Panc1 (cell line): ENCODE measurements at regions not wholly inside any gene's neighbourhood (a gene's known extent, or its start where the extent isn't known, plus 50 kb on each side); places are given as distances from the start of the nearest gene placed in this dataset.

Experiments
- ATAC-seq: fragments of 200-7000 bp; cut with Tn5 transposase; 2 replicates; pipeline ENCODE4 v1.9.1; 2020; ENCODE audit warnings: mild to moderate bottlenecking, moderate library complexity
- BruUV-seq: library from RNA; stranded (reverse); fragments of 400-500 nt; replicated peaks from 2 replicates; lab custom pipeline; 2021; lab: Mats Ljungman, UMichigan
- CTCF ChIA-PET: fragments of 300-600 bp; sonication (Branson Sonifier 250); formaldehyde crosslinking; loops from one replicate; lab custom pipeline; 2022; ENCODE audit warnings: antibody characterized with exemption; lab: Charles Lee
- POLR2A ChIA-PET: fragments of 300-600 bp; sonication (Branson Sonifier 250); formaldehyde crosslinking; loops from one replicate; lab custom pipeline; 2022; ENCODE audit warnings: antibody characterized with exemption; lab: Charles Lee
- DNase-seq: peaks from one replicate; pipeline ENCODE4 v3.0.0-alpha.2; 2010; ENCODE audit warnings: low read depth, low spot score
- H3K27ac ChIP-seq: 2 replicates; pipeline ENCODE4 v1.5.1; 2011; ENCODE audit warnings: mild to moderate bottlenecking, low read length, inconsistent platforms
- H3K27me3 ChIP-seq: fragments of 200-500 bp; sonication (Bioruptor generic); 2 replicates; pipeline ENCODE4 v1.6.0; 2014; ENCODE audit warnings: low read length, inconsistent platforms; ENCODE audit not compliant: control insufficient read depth, insufficient read depth
- H3K36me3 ChIP-seq: fragments of 200-500 bp; sonication (Bioruptor generic); 2 replicates; pipeline ENCODE4 v1.5.1; 2014; ENCODE audit warnings: inconsistent platforms, mild to moderate bottlenecking, low read length, moderate library complexity; ENCODE audit not compliant: control insufficient read depth, insufficient read depth
- H3K4me1 ChIP-seq: 2 replicates; pipeline ENCODE4 v1.5.1; 2011; ENCODE audit warnings: inconsistent platforms, mild to moderate bottlenecking, low read length, moderate library complexity; ENCODE audit not compliant: control insufficient read depth, insufficient read depth
- H3K4me3 ChIP-seq, 2 experiments: 2 replicates each; pipeline ENCODE4 v1.5.1; 2011 to 2012; ENCODE audit warnings: low read depth in 2 of 2, low read length in 2 of 2, mild to moderate bottlenecking in 2 of 2, inconsistent platforms in 1 of 2, moderate library complexity in 1 of 2
- H3K9me3 ChIP-seq: fragments of 200-500 bp; sonication (Bioruptor generic); 2 replicates; pipeline ENCODE4 v1.5.1; 2014; ENCODE audit warnings: low read depth, mild to moderate bottlenecking, inconsistent platforms, low read length, moderate library complexity; ENCODE audit not compliant: control insufficient read depth, insufficient read depth
- POLR2AphosphoS5 ChIP-seq: IDR thresholded peaks from 2 replicates; pipeline ENCODE4 v1.6.1; 2012; ENCODE audit warnings: mild to moderate bottlenecking, low read depth, low read length, moderate library complexity
- REST ChIP-seq, 2 experiments: IDR thresholded peaks; 2 replicates each; pipeline ENCODE4 v1.6.1; 2011 to 2012; ENCODE audit warnings: low read depth in 2 of 2, control low read depth in 1 of 2, low read length in 1 of 2, mild to moderate bottlenecking in 1 of 2, moderate library complexity in 1 of 2; ENCODE audit not compliant: insufficient read depth in 1 of 2
- SIN3A ChIP-seq: IDR thresholded peaks from 2 replicates; pipeline ENCODE4 v1.6.1; 2012; ENCODE audit warnings: low read depth, mild to moderate bottlenecking, low read length, moderate library complexity, borderline replicate concordance; ENCODE audit not compliant: insufficient read depth
- TCF7L2 ChIP-seq: IDR thresholded peaks from 2 replicates; pipeline ENCODE4 v1.6.1; 2011; ENCODE audit warnings: mild to moderate bottlenecking, low read depth, low read length, inconsistent platforms
- in situ Hi-C: cut with HindIII; loops from 2 replicates; pipeline ENCODE4 v1.10.0; 2016; ENCODE audit warnings: low sequenced_read_pairs, low pct_unique_long_range_greater_than_20kb
- intact Hi-C: fragments of 100-400 bp; cut with micrococcal nuclease; formaldehyde crosslinking; loops from one replicate; pipeline ENCODE4 v1.10.0; 2022; ENCODE audit not compliant: unreplicated experiment
- TF ChIP-seq, protein P1 (sequence below): fragments of 450-650 bp; IDR thresholded peaks from 2 replicates; pipeline ENCODE4 v1.5.1; 2017; ENCODE audit warnings: mild to moderate bottlenecking

DNA sequence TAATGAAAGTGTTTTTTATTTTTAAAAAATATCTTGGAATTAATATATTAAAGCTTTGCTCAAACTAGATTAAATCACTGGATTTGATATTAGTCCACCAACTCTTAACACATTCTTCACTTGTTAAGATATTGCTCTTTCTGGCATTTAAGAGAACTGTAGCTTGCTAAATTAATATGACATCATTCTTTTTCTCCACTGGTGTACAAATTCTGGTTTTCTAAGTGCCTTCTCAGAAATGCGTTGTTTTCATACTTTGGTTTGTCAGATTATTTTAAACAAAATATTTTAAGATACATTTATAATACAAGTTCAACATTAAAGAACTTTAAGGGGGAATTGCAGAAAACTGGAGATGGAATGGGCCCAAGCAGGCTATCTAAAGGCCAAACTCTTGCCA, 87.6 kb upstream of the IFNE start:
- POLR2A ChIA-PET = no interaction called here

DNA sequence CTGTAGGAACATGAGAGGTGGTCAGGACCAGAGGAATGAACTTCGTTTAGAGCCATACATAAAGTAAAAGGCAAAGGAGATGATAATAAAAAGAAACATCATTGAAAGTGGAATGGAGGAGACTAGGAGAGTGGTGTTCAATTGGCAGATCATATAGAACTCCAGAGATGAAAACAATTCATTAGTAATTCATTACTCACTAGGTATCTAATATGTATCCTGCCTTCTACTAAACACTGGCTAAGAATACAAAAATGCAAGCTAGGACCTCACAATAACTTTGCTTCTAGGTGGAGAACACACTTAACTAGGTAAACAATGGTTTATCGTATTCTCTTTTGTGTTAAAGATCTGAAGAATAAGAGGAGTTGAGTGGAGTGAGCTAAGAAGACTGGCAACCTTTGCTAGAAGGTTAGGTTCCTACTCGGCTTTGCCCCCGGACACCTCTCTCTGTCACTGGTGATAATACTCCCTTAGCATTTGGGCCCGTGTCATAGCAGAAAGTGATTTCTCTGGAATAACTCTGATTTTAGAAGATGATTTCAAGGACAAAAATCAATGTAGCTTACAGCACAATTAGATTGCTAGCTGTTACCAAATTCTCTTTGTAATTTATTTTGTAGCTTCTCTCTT, 88.6 kb upstream of the IFNE start:
- ChIA-PET CTCF (no interaction called here), POLR2A (interaction anchor here (0.6 kb wide), 1 partner anchor 116 kb away, joined by 3 read pairs; no protein-coding TSS in a partner anchor)
- H3K4me1 ChIP-seq = peaks cover 72% of the 10 kb centered on the region
- DNase-seq (no peak), ATAC-seq (peak; percentile 55; the same call in 1 of the 2 replicates)
- peak overlapping the region in 1 of 2 experiments; percentile 15; a peak in 2 of 4 replicates for H3K4me3 ChIP-seq
- H3K27ac ChIP-seq = peak overlapping the region; percentile 94
- H3K27me3 ChIP-seq = no peaks in the 10 kb centered on the region
- no peaks in the 10 kb centered on the region for H3K36me3 ChIP-seq
- in situ Hi-C loops (no loop called here), intact Hi-C loops (no loop called here)
- BruUV-seq = no TSS peak
- H3K9me3 ChIP-seq = no peaks in the 10 kb centered on the region
- no peak for TF ChIP-seq REST (IDR thresholded peaks at IDR 0.05; ENCODE audit: insufficient read depth in 1 of 2, low read depth in 2 of 2, low read length in 1 of 2)
- TF ChIP-seq, protein P1, sequence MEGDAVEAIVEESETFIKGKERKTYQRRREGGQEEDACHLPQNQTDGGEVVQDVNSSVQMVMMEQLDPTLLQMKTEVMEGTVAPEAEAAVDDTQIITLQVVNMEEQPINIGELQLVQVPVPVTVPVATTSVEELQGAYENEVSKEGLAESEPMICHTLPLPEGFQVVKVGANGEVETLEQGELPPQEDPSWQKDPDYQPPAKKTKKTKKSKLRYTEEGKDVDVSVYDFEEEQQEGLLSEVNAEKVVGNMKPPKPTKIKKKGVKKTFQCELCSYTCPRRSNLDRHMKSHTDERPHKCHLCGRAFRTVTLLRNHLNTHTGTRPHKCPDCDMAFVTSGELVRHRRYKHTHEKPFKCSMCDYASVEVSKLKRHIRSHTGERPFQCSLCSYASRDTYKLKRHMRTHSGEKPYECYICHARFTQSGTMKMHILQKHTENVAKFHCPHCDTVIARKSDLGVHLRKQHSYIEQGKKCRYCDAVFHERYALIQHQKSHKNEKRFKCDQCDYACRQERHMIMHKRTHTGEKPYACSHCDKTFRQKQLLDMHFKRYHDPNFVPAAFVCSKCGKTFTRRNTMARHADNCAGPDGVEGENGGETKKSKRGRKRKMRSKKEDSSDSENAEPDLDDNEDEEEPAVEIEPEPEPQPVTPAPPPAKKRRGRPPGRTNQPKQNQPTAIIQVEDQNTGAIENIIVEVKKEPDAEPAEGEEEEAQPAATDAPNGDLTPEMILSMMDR = no peak
- no peak for TF ChIP-seq TCF7L2
- no peak for TF ChIP-seq POLR2AphosphoS5
- no peak for TF ChIP-seq SIN3A

More for the DNA sequence above, 87.6 kb upstream of the IFNE start:
- H3K4me3 ChIP-seq = no peak overlapping the region
- TF ChIP-seq POLR2AphosphoS5 (no peak), REST (IDR thresholded peaks at IDR 0.05; ENCODE audit: insufficient read depth in 1 of 2, low read depth in 2 of 2, low read length in 1 of 2) (no peak), TCF7L2 (no peak), SIN3A (no peak)
- TF ChIP-seq, protein P1 = no peak
- no peaks in the 10 kb centered on the region for H3K27me3 ChIP-seq
- ATAC-seq (no peak), DNase-seq (no peak)
- no peaks in the 10 kb centered on the region for H3K9me3 ChIP-seq
- intact Hi-C loops (no loop called here), in situ Hi-C loops (no loop called here)
- H3K36me3 ChIP-seq = no peaks in the 10 kb centered on the region
- H3K27ac ChIP-seq = peak overlapping the region; percentile 94
- BruUV-seq = no TSS peak
- CTCF ChIA-PET = interaction anchor here (0.6 kb wide), 1 partner anchor 36 kb away, joined by 3 read pairs; no protein-coding TSS in a partner anchor
- peaks cover 78% of the 10 kb centered on the region for H3K4me1 ChIP-seq
